ENCODE measurements at regions not wholly inside any gene's neighbourhood (a gene's known extent, or its start where the extent isn't known, plus 50 kb on each side); places are given as distances from the start of the nearest gene placed in this dataset.

DNA sequence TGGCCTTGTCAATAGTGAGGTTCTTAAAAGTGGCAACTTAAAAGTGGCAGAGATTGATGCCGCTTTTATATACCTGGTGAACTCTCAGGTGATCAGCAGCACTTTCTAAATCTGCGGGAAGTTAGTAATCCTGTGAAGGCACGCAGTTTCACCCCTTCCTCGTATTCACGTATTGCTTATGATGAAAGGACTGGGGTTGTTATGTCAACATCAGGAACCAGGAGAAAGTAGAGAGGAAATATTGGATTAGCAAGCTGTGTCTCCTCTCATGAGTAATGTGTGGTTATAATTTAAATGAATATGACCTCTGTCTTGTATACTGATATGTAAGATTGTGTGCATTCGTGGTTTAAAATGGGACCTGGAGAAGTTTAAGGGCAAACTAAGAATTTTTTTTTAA, 544.6 kb downstream of the SLITRK6 start:
- WGBS, 2 donors, result 78 to 92% methylated on average over 6 of the region's 6 CpGs
- Histone ChIP-seq H3K4me3 (no peak overlapping the region), H3K36me3 (ENCODE audit: control insufficient read depth in 4 of 4, insufficient read depth in 4 of 4, low read length in 4 of 4) (no peaks in the 10 kb centered on the region), H3K27ac (ENCODE audit: low read depth in 1 of 2, low read length in 1 of 2) (no peak overlapping the region), H3K4me1 (ENCODE audit: control insufficient read depth in 5 of 5, insufficient read depth in 5 of 5, low read length in 5 of 5) (no peaks in the 10 kb centered on the region), H3K9ac (ENCODE audit: insufficient read depth in 1 of 2, low read length in 2 of 2) (no peak overlapping the region), H3K9me3 (ENCODE audit: control insufficient read depth in 4 of 4, insufficient read depth in 3 of 4, low read length in 3 of 4) (no peaks in the 10 kb centered on the region), H3K27me3 (ENCODE audit: control insufficient read depth in 3 of 3, insufficient read depth in 3 of 3, low read length in 2 of 3) (no peaks in the 10 kb centered on the region)
- TF ChIP-seq, protein P1, sequence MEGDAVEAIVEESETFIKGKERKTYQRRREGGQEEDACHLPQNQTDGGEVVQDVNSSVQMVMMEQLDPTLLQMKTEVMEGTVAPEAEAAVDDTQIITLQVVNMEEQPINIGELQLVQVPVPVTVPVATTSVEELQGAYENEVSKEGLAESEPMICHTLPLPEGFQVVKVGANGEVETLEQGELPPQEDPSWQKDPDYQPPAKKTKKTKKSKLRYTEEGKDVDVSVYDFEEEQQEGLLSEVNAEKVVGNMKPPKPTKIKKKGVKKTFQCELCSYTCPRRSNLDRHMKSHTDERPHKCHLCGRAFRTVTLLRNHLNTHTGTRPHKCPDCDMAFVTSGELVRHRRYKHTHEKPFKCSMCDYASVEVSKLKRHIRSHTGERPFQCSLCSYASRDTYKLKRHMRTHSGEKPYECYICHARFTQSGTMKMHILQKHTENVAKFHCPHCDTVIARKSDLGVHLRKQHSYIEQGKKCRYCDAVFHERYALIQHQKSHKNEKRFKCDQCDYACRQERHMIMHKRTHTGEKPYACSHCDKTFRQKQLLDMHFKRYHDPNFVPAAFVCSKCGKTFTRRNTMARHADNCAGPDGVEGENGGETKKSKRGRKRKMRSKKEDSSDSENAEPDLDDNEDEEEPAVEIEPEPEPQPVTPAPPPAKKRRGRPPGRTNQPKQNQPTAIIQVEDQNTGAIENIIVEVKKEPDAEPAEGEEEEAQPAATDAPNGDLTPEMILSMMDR (IDR thresholded peaks at IDR 0.05; ENCODE audit: control extremely low read depth, extremely low read depth), result no peak
- ATAC-seq (ENCODE audit: insufficient read depth, low FRiP score), result no peak
- DNase-seq, result no peak

DNA sequence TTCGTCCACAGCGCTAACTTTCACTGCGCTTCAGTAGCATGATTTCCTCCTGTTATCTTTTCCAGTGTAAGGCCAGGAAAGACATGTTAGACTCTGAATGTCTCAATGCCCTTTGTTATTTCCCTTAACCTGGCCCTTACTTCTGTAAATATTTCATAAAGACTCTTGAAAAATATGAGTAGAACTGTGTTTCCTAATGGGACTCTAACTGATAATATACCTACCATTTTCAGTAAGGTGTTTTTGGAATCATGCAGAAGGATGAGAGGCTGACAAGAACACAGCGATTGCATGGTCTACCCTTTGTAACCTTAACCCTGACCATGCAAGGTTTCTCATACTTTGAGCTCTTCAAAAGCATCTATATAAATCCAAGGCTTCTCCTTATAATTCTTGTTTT, 550.1 kb downstream of the SLITRK6 start:
- DNase-seq, result no peak
- TF ChIP-seq, protein P1 (IDR thresholded peaks at IDR 0.05; ENCODE audit: control extremely low read depth, extremely low read depth), result no peak
- Histone ChIP-seq H3K36me3 (ENCODE audit: control insufficient read depth in 4 of 4, insufficient read depth in 4 of 4, low read length in 4 of 4) (no peaks in the 10 kb centered on the region), H3K4me3 (no peak overlapping the region), H3K9ac (ENCODE audit: insufficient read depth in 1 of 2, low read length in 2 of 2) (no peak overlapping the region), H3K4me1 (ENCODE audit: control insufficient read depth in 5 of 5, insufficient read depth in 5 of 5, low read length in 5 of 5) (no peaks in the 10 kb centered on the region), H3K27ac (ENCODE audit: low read depth in 1 of 2, low read length in 1 of 2) (no peak overlapping the region), H3K27me3 (ENCODE audit: control insufficient read depth in 3 of 3, insufficient read depth in 3 of 3, low read length in 2 of 3) (no peaks in the 10 kb centered on the region), H3K9me3 (ENCODE audit: control insufficient read depth in 4 of 4, insufficient read depth in 3 of 4, low read length in 3 of 4) (no peaks in the 10 kb centered on the region)
- no peak for ATAC-seq (ENCODE audit: insufficient read depth, low FRiP score)
- WGBS, 2 donors, result 87 to 92% methylated on average over 4 of the region's 4 CpGs

DNA sequence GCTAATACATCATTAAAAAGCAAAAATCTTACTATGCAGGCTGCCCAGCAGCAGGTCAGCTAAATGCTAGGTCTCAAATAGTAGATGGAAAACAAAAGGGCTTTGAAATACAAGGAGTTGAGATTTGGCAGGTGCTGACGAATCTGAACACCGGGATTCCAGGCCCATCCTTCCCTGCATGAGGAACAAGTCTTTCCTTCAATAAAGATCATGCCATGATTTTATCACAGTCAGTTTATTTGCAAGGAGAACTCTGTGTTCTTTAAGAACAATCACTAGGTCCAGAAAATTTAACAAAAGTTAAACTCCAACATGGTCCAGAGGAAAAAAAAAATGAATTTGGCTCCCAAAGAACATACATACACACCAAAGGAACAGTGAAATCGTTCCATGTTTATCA, 551.4 kb downstream of the SLITRK6 start:
- no peak for DNase-seq
- no peak overlapping the region for H3K9ac ChIP-seq (ENCODE audit: insufficient read depth in 1 of 2, low read length in 2 of 2)
- no peak overlapping the region for H3K4me3 ChIP-seq
- H3K27me3 ChIP-seq (ENCODE audit: control insufficient read depth in 3 of 3, insufficient read depth in 3 of 3, low read length in 2 of 3), result no peaks in the 10 kb centered on the region
- TF ChIP-seq, protein P1 (IDR thresholded peaks at IDR 0.05; ENCODE audit: control extremely low read depth, extremely low read depth), result no peak
- no peak for ATAC-seq (ENCODE audit: insufficient read depth, low FRiP score)
- H3K4me1 ChIP-seq (ENCODE audit: control insufficient read depth in 5 of 5, insufficient read depth in 5 of 5, low read length in 5 of 5), result no peaks in the 10 kb centered on the region
- H3K36me3 ChIP-seq (ENCODE audit: control insufficient read depth in 4 of 4, insufficient read depth in 4 of 4, low read length in 4 of 4), result no peaks in the 10 kb centered on the region
- 85 to 86% methylated on average over 3 of the region's 3 CpGs for WGBS, 2 donors
- no peaks in the 10 kb centered on the region for H3K9me3 ChIP-seq (ENCODE audit: control insufficient read depth in 4 of 4, insufficient read depth in 3 of 4, low read length in 3 of 4)
- H3K27ac ChIP-seq (ENCODE audit: low read depth in 1 of 2, low read length in 1 of 2), result no peak overlapping the region

DNA sequence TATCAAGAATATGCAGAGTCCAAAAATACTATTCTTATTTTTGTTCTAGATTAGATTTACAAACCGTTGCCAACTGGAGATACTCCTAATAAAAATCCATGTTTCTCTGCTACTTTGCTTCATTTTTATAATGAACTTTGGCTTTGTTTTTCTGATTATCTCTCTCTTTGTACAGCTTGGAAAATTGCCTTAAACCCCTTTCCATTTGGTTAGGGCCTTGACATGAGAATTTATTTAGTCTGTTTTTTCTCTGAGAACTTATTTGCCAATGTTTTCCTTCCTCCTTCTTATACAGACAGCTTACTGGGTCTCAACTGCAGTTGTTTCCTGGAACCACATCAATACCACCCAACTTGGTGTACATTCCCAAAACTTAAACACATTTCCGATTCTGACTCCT, 555.4 kb downstream of the SLITRK6 start:
- Histone ChIP-seq H3K27me3 (ENCODE audit: control insufficient read depth in 3 of 3, insufficient read depth in 3 of 3, low read length in 2 of 3) (no peaks in the 10 kb centered on the region), H3K9me3 (ENCODE audit: control insufficient read depth in 4 of 4, insufficient read depth in 3 of 4, low read length in 3 of 4) (no peaks in the 10 kb centered on the region), H3K27ac (ENCODE audit: low read depth in 1 of 2, low read length in 1 of 2) (no peak overlapping the region), H3K36me3 (ENCODE audit: control insufficient read depth in 4 of 4, insufficient read depth in 4 of 4, low read length in 4 of 4) (no peaks in the 10 kb centered on the region), H3K9ac (ENCODE audit: insufficient read depth in 1 of 2, low read length in 2 of 2) (no peak overlapping the region), H3K4me1 (ENCODE audit: control insufficient read depth in 5 of 5, insufficient read depth in 5 of 5, low read length in 5 of 5) (no peaks in the 10 kb centered on the region), H3K4me3 (no peak overlapping the region)
- TF ChIP-seq, protein P1 (IDR thresholded peaks at IDR 0.05; ENCODE audit: control extremely low read depth, extremely low read depth), result no peak
- ATAC-seq (ENCODE audit: insufficient read depth, low FRiP score) (no peak), DNase-seq (peak in 2 of 3 donors; percentile 57 to 72)
- WGBS, 2 donors, result 64 to 66% methylated on average over 2 of the region's 2 CpGs

Measured in lung (tissue), 11 donors.